NB4 (cell line): ENCODE measurements at regions not wholly inside any gene's neighbourhood (a gene's known extent, or its start where the extent isn't known, plus 50 kb on each side); places are given as distances from the start of the nearest gene placed in this dataset.

Source experiments
- DNase-seq: peaks from one replicate; pipeline ENCODE4 v3.0.0; 2010; ENCODE audit warnings: low read depth
- H3K4me3 ChIP-seq: one replicate; pipeline ENCODE4 v1.5.1; 2011; ENCODE audit warnings: mild to moderate bottlenecking, low read depth, low read length, moderate library complexity
- MYC ChIP-seq: IDR thresholded peaks from 2 replicates; pipeline ENCODE4 v1.6.1; 2011; ENCODE audit warnings: low read depth, low read length
- POLR2A ChIP-seq: IDR thresholded peaks from 2 replicates; pipeline ENCODE4 v1.6.1; 2011; ENCODE audit warnings: mild to moderate bottlenecking; ENCODE audit not compliant: insufficient read length; ENCODE audit errors: extremely low read depth
- TF ChIP-seq, protein P1 (sequence below): IDR thresholded peaks from one replicate; pipeline ENCODE4 v1.5.1; 2012; ENCODE audit warnings: low read depth, low read length
- TF ChIP-seq, protein P2 (sequence below): IDR thresholded peaks from 2 replicates; pipeline ENCODE4 v1.6.1; 2011; ENCODE audit warnings: low read depth, low read length

DNA sequence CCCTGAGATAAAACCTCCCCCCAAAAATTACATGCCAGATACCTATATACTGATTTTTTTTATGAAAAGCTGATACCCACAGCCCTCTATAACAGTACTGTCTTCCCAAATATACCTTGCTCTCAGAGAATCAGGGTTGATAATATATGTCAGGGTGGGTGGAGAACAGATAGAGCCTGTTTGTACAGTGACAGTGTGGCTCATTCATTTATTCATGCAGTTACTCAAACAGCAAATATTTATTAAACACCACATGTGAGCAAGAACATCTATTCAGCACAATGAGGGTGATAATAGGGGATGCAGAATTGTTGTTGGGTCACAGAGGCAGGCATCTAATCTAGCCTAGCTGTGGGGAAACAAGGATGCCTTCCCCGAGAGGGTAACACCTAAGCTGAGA is 334.2 kb downstream of the MAFB start:
- TF ChIP-seq POLR2A (no peak), MYC (no peak)
- TF ChIP-seq, protein P1, sequence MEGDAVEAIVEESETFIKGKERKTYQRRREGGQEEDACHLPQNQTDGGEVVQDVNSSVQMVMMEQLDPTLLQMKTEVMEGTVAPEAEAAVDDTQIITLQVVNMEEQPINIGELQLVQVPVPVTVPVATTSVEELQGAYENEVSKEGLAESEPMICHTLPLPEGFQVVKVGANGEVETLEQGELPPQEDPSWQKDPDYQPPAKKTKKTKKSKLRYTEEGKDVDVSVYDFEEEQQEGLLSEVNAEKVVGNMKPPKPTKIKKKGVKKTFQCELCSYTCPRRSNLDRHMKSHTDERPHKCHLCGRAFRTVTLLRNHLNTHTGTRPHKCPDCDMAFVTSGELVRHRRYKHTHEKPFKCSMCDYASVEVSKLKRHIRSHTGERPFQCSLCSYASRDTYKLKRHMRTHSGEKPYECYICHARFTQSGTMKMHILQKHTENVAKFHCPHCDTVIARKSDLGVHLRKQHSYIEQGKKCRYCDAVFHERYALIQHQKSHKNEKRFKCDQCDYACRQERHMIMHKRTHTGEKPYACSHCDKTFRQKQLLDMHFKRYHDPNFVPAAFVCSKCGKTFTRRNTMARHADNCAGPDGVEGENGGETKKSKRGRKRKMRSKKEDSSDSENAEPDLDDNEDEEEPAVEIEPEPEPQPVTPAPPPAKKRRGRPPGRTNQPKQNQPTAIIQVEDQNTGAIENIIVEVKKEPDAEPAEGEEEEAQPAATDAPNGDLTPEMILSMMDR: no peak
- TF ChIP-seq, protein P2, sequence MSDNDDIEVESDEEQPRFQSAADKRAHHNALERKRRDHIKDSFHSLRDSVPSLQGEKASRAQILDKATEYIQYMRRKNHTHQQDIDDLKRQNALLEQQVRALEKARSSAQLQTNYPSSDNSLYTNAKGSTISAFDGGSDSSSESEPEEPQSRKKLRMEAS: no peak
- no peak for DNase-seq
- H3K4me3 ChIP-seq: no peak overlapping the region

DNA sequence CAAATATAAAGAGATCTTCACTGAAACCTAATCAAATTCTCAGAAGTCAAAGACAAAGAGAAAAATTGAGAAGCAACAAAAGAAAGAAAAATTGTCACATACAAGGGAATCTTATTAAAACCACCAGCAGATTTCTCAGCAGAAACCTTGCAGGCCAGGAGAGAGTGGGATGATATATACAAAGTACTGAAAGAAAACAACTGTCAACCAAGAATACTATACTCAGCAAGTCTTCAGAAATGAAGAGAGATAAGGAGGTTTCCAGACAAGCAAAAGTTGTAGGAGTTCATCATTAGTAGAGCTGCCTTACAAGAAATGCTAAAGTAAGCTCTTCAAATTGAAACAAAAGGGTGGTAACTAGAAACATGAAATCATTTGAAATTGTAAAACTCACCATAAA is 345.6 kb downstream of the MAFB start:
- TF ChIP-seq, protein P2: no peak
- TF ChIP-seq, protein P1: no peak
- TF ChIP-seq MYC (no peak), POLR2A (no peak)
- H3K4me3 ChIP-seq: no peak overlapping the region
- no peak for DNase-seq

DNA sequence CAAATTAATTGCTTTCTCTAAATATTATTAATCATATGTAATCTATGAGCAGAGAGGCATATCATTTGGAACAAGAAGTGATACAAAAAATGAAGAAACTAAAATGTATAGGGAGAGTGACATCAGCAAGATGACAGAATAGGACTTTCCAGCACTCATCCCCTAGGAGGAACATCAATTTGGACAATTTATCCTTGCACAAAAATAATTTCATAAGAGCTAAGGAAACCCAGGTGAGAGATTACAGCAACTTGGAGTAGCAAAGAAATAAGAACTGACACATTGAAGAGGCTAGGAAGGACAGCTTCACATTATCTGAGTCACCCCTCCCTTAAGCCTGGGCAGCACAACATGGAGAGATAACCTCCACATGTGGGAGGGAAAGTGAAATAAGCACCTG is 347.5 kb downstream of the MAFB start:
- DNase-seq: no peak
- no peak overlapping the region for H3K4me3 ChIP-seq
- TF ChIP-seq MYC (no peak), POLR2A (no peak)
- TF ChIP-seq, protein P1: no peak
- TF ChIP-seq, protein P2: no peak

DNA sequence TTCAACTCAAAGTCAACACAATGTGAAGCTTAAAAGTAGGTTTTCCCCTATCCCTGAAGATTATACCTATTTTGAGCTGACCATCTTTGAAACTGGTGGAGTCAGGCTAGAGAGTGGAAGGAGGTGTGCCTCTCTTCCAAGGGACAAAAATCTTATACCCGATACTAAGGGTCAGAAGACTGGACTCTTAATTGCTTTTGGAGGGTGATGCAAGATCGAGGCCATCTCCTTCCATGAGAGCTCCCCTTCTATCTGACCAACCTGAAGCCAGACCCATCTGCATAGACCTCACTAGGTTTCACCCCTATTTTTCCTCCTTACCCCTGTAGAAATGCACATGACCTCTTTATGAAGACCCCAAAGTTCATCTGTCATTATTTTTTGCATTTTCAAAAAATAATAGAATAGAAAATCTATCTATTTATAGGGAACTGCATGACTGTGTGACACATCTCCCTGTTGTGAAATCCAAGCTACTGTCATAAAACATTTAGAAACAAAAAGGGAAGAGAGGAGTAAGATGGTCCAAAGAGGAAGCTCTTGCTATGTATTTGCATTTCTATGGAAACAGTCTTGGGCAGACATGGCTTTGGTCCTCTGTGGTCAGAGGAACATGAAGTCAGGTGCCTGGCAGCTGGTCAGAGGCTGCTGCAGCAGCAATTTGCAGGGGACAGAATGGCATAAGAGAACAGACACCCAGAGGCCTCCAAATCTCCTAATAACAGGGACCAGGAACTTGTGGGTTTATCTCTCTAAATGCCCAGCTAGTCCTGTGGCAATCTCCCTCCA is 349.2 kb downstream of the MAFB start:
- TF ChIP-seq MYC (no peak), POLR2A (no peak)
- TF ChIP-seq, protein P1: no peak
- TF ChIP-seq, protein P2: no peak
- DNase-seq: peak; percentile 93

DNA sequence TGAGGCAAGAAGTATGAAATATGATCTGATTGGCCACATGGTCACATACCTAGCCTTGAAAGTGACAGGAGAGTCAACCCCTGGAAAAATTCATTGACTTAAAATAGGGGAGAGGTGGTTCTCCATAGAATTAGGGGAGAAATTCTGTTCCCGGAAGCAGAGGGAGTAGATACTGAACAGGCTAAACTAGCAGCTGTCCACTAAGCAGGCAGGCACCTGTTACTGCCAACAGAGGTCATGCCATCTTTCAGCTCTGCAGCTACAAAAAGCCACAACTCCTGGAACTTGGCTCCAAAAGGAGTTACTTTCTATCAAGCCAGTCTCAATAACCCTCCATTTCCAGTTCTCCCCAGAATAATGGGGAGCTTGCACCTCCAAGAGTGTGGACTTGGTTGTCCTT is 352.5 kb downstream of the MAFB start:
- no peak overlapping the region for H3K4me3 ChIP-seq
- TF ChIP-seq, protein P1: no peak
- no peak for TF ChIP-seq POLR2A
- TF ChIP-seq, protein P2: no peak
- TF ChIP-seq MYC: no peak
- no peak for DNase-seq

More for the DNA sequence above, 349.2 kb downstream of the MAFB start:
- no peak overlapping the region for H3K4me3 ChIP-seq
